DOHH2 (cell line): ENCODE measurements at regions not wholly inside any gene's neighbourhood (a gene's known extent, or its start where the extent isn't known, plus 50 kb on each side); places are given as distances from the start of the nearest gene placed in this dataset.

Experiments used
- EZH2phosphoT487 ChIP-seq: fragments of 200-600 bp; sonication (generic); IDR thresholded peaks from 2 replicates; pipeline ENCODE4 v1.6.1; 2017; ENCODE audit warnings: borderline replicate concordance, mild to moderate bottlenecking, antibody characterized with exemption, low read length, moderate library complexity, mixed read lengths
- TF ChIP-seq, protein P1 (sequence below): fragments of 200-600 bp; sonication (generic); IDR thresholded peaks from one replicate; pipeline ENCODE4 v1.5.1; 2014; ENCODE audit warnings: antibody characterized with exemption, mild to moderate bottlenecking, low read depth, low read length; ENCODE audit not compliant: poor library complexity, severe bottlenecking

DNA sequence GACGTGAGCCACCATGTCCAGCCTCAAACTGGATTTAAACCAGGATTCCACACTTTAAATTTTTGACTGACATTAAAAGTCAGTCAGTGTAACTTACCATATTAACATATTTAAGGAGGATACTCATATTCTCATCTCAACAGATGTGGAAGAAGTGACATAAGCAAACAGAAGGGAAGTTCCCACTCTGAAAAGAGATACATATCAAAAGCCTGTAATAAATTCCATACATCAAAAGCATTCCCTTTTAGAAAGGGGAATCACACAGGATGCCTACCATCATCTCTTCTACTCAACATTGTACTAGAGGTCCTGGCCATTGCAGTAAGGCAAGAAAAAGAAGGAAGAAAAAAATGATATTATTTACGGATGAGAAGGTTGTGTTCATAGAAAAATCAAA lies 618.2 kb upstream of the DIPK2B start:
- TF ChIP-seq, protein P1, sequence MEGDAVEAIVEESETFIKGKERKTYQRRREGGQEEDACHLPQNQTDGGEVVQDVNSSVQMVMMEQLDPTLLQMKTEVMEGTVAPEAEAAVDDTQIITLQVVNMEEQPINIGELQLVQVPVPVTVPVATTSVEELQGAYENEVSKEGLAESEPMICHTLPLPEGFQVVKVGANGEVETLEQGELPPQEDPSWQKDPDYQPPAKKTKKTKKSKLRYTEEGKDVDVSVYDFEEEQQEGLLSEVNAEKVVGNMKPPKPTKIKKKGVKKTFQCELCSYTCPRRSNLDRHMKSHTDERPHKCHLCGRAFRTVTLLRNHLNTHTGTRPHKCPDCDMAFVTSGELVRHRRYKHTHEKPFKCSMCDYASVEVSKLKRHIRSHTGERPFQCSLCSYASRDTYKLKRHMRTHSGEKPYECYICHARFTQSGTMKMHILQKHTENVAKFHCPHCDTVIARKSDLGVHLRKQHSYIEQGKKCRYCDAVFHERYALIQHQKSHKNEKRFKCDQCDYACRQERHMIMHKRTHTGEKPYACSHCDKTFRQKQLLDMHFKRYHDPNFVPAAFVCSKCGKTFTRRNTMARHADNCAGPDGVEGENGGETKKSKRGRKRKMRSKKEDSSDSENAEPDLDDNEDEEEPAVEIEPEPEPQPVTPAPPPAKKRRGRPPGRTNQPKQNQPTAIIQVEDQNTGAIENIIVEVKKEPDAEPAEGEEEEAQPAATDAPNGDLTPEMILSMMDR, result no peak
- no peak for TF ChIP-seq EZH2phosphoT487
